GM21390 (cell line): ENCODE measurements at regions not wholly inside any gene's neighbourhood (a gene's known extent, or its start where the extent isn't known, plus 50 kb on each side); places are given as distances from the start of the nearest gene placed in this dataset.
"Not testable (repeated sequence)": the region's sequence is repeated elsewhere in the genome, so short reads cannot be mapped to it uniquely, and the experiment has no call there.

Experiments used
- ATAC-seq: cut with Tn5 transposase; IDR thresholded peaks from one replicate; pipeline ENCODE4 v1.9.1; 2021; ENCODE audit not compliant: unreplicated experiment

- no peak for ATAC-seq
These were observed 302.9 kb upstream of the SFSWAP start for GRCh38 chr12:131408036-131408365.

GRCh38 chr12:131408484-131408883 lies 302.4 kb upstream of the SFSWAP start:
- no peak for ATAC-seq

GRCh38 chr12:131409211-131409610 lies 301.7 kb upstream of the SFSWAP start:
- no peak for ATAC-seq

GRCh38 chr12:131411827-131412226 lies 299.1 kb upstream of the SFSWAP start:
- ATAC-seq: not testable (repeated sequence)

GRCh38 chr12:131413006-131413405 lies 297.9 kb upstream of the SFSWAP start:
- ATAC-seq: no peak

- ATAC-seq: no peak
These were observed 297.4 kb upstream of the SFSWAP start for GRCh38 chr12:131413471-131413870.

GRCh38 chr12:131414155-131414922 lies 296.6 kb upstream of the SFSWAP start:
- not testable (repeated sequence) for ATAC-seq

- no peak for ATAC-seq
These were observed 295.1 kb upstream of the SFSWAP start for GRCh38 chr12:131415781-131416180.

GRCh38 chr12:131418121-131418520 lies 292.8 kb upstream of the SFSWAP start:
- ATAC-seq: no peak

GRCh38 chr12:131418884-131419283 lies 292.0 kb upstream of the SFSWAP start:
- no peak for ATAC-seq

GRCh38 chr12:131420867-131421447 lies 289.9 kb upstream of the SFSWAP start:
- ATAC-seq: no peak

- ATAC-seq: no peak
These were observed 289.2 kb upstream of the SFSWAP start for GRCh38 chr12:131421509-131422186.

- ATAC-seq: no peak
These were observed 288.7 kb upstream of the SFSWAP start for GRCh38 chr12:131422187-131422520.

- no peak for ATAC-seq
These were observed 288.1 kb upstream of the SFSWAP start for GRCh38 chr12:131422744-131423143.

- no peak for ATAC-seq
These were observed 286.6 kb upstream of the SFSWAP start for GRCh38 chr12:131424270-131424669.

- no peak for ATAC-seq
These were observed 285.5 kb upstream of the SFSWAP start for GRCh38 chr12:131425112-131426075.

- no peak for ATAC-seq
These were observed 282.7 kb upstream of the SFSWAP start for GRCh38 chr12:131428091-131428685.

GRCh38 chr12:131429221-131429620 lies 281.7 kb upstream of the SFSWAP start:
- not testable (repeated sequence) for ATAC-seq

GRCh38 chr12:131429697-131430096 lies 281.2 kb upstream of the SFSWAP start:
- not testable (repeated sequence) for ATAC-seq

GRCh38 chr12:131430158-131430742 lies 280.6 kb upstream of the SFSWAP start:
- ATAC-seq: no peak
